ENCODE measurements at regions not wholly inside any gene's neighbourhood (a gene's known extent, or its start where the extent isn't known, plus 50 kb on each side); places are given as distances from the start of the nearest gene placed in this dataset.
A peak's percentile ranks its signal among the peaks of the same experiment; 100 is the strongest.

- H3K4me3 ChIP-seq (ENCODE audit: low read depth, low read length) = no peak overlapping the region
- peak; percentile 48 for DNase-seq (ENCODE audit: low read depth)
- TF ChIP-seq CTCF (IDR thresholded peaks at IDR 0.05; ENCODE audit: insufficient read depth, low read length) = no peak
These were observed 170.7 kb downstream of the DIPK2A start for GRCh38 chr3:144142151-144142840.

GRCh38 chr3:144148356-144148755 lies 176.7 kb downstream of the DIPK2A start:
- TF ChIP-seq CTCF (IDR thresholded peaks at IDR 0.05; ENCODE audit: insufficient read depth, low read length) = no peak
- DNase-seq (ENCODE audit: low read depth) = no peak
- H3K4me3 ChIP-seq (ENCODE audit: low read depth, low read length) = no peak overlapping the region

- no peak for TF ChIP-seq CTCF (IDR thresholded peaks at IDR 0.05; ENCODE audit: insufficient read depth, low read length)
- no peak for DNase-seq (ENCODE audit: low read depth)
- H3K4me3 ChIP-seq (ENCODE audit: low read depth, low read length) = no peak overlapping the region
These were observed 180.4 kb downstream of the DIPK2A start for GRCh38 chr3:144151983-144152382.

- H3K4me3 ChIP-seq (ENCODE audit: low read depth, low read length) = no peak overlapping the region
- no peak for DNase-seq (ENCODE audit: low read depth)
- TF ChIP-seq CTCF (IDR thresholded peaks at IDR 0.05; ENCODE audit: insufficient read depth, low read length) = no peak
These were observed 189.0 kb downstream of the DIPK2A start for GRCh38 chr3:144160627-144161026.

GRCh38 chr3:144162042-144162441 lies 190.4 kb downstream of the DIPK2A start:
- no peak overlapping the region for H3K4me3 ChIP-seq (ENCODE audit: low read depth, low read length)
- DNase-seq (ENCODE audit: low read depth) = peak; percentile 67
- TF ChIP-seq CTCF (IDR thresholded peaks at IDR 0.05; ENCODE audit: insufficient read depth, low read length) = no peak

GRCh38 chr3:144164352-144164751 lies 192.7 kb downstream of the DIPK2A start:
- no peak for TF ChIP-seq CTCF (IDR thresholded peaks at IDR 0.05; ENCODE audit: insufficient read depth, low read length)
- no peak for DNase-seq (ENCODE audit: low read depth)
- H3K4me3 ChIP-seq (ENCODE audit: low read depth, low read length) = no peak overlapping the region

GRCh38 chr3:144165482-144165881 lies 193.9 kb downstream of the DIPK2A start:
- no peak overlapping the region for H3K4me3 ChIP-seq (ENCODE audit: low read depth, low read length)
- no peak for TF ChIP-seq CTCF (IDR thresholded peaks at IDR 0.05; ENCODE audit: insufficient read depth, low read length)
- no peak for DNase-seq (ENCODE audit: low read depth)

All from fibroblast of the aortic adventitia (primary cell).